ENCODE measurements at regions not wholly inside any gene's neighbourhood (a gene's known extent, or its start where the extent isn't known, plus 50 kb on each side); places are given as distances from the start of the nearest gene placed in this dataset.
"Not testable (repeated sequence)": the region's sequence is repeated elsewhere in the genome, so short reads cannot be mapped to it uniquely, and the experiment has no call there.

DNA sequence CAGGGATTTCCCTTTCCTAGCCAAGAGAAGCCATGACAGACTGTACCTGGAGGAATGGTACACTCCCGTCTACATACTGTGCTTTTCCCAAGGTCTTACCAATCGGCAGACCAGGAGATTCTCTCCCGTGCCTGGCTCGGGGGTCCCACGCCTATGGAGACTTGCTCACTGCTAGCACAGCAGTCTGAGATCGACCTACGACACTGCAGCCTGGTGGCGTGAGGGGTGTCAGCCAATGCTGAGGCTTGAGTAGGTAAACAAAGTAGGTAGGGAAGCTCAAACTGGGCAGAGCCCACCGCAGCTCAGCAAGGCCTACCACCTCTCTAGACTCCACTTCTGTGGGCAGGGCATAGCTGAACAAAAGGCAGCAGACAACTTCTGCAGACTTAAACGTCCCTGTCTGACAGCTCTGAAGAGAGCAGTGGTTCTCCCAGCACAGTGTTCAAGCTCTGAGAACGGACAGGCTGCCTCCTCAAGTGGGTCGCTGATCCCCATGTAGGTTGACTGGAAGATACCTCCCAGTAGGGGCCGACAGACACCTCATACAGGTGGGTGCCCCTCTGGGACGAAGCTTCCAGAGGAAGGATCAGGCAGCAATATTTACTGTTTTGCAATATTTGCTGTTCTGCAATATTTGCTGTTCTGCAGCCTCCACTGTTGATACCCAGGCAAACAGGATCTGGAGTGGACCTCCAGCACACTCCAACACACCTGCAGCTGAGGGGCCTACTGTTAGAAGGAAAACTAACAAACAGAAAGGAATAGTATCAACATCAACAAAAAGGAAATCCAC, 270.4 kb upstream of the TLE3 start:
- DNase-seq (ENCODE audit: low spot score), result not testable (repeated sequence)

DNA sequence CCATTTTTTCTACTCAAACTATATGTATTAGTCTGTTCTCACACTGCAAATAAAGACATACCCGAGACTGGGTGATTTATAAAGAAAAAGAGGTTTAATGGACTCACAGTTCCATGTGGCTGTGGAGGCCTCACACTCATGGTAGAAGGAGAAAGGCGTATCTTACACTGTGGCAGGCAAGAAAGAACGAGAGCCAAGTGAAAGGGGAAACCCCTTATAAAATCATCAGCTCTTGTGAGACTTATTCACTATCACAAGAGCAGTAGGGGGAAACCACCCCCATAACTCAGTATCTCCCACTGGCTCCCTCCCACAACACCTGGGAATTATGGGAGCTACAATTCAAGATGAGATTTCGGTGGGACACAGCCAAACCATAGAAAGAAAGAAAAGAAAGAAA, 266.3 kb upstream of the TLE3 start:
- DNase-seq (ENCODE audit: low spot score), result not testable (repeated sequence)

DNA sequence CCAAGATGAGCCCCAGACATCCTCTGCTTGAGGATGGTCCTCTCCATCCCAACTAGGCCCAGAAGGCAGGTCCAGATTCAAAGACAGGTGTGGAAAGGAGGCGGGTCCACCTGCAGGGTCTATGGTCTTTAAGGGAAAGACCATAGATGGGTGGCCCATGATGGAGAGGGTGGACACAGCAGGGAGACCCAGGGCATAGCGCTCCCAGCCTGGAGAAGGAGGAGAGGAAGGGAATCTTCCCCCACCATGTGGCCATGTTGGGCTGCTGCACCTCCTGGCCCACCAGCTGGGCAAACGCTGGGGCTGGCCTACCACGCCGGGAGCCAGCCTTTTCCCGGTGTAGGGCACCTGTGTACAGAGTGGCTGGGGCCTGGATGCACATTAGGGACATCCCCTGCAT, 265.2 kb upstream of the TLE3 start:
- DNase-seq (ENCODE audit: low spot score), result peak; percentile 38

GRCh38 chr15:70362350-70362749, 264.6 kb upstream of the TLE3 start:
- no peak for DNase-seq (ENCODE audit: low spot score)

GRCh38 chr15:70361891-70362290, 264.2 kb upstream of the TLE3 start:
- DNase-seq (ENCODE audit: low spot score), result no peak

- DNase-seq (ENCODE audit: low spot score), result no peak
Observed at GRCh38 chr15:70361106-70361505, 263.4 kb upstream of the TLE3 start.

DNA sequence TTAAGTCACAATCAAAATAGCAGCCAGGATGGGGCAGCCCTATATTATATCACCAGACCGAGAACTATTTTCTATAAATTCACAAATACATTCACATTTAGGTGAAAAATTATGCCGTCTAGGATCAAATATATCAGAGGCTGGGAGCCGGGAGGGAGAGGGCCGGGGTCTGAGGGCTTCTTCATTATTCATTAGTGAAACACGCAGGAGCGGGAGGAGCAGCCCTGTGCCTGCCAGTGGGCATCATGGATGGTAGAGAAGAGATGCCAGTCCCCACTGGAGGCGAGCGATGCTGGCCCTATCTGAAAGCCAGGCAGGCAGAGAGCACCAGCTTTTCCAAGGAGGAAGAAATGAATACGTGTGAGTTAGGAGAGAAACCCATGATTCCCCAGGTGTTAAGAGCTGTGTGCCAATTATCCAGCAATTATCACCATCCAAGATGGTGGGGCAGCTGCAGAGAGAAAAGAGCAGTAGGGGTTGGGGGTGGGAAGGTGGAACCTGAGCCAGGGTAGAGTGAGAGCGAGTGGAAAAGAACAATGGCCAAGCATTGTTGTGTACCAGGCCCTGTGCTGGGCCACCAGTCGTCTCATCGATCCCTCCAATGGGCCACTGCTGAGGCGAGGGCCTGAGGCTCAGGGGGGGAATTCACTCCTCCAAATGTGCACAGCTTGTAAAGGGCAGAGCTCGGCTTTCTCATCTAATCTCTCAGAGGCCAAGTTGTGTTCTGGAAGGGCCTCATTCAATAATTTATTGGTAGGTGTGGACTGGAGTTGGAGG, 261.3 kb upstream of the TLE3 start:
- no peak for DNase-seq (ENCODE audit: low spot score)

DNA sequence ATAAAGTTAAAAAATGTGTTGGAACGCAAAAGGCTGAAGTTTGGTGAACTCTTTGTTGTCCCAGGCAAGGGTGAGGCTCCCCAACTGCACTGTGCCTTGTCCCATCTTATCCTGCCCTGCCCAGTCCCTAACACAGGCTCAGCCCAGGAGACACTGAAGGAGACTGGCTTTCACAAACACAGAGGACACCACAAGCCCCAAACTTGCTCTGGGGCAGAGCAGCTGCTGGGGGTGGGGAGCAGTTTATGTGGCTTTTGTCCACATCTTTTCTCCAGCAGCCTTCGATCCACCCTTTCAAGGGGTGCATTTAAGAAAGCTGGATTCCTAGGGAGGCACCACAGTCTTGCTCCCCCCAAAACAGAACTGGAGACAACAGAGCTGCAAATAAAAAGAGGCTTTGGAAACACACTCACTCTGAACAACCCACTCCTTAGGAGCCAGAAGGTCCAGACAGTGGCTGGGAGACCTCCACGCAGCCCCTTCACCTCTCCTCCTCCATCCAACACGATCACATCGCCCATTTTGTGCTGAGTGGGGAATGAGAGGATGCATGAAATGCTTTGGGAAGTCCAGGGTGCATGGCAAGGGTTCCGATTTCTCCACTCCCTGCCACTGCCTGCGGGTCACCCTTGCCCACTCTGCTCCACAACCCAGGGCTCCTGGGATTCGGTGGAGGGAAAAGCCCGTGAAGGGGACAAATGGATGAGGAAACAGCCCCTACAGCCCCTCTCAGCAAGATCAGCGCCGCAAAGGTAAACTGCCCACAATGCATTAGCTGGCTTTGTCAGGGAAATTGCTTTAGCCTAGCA, 260.5 kb upstream of the TLE3 start:
- DNase-seq (ENCODE audit: low spot score), result no peak

- DNase-seq (ENCODE audit: low spot score), result no peak
Observed at GRCh38 chr15:70357453-70357852, 259.7 kb upstream of the TLE3 start.

GRCh38 chr15:70356919-70357318, 259.2 kb upstream of the TLE3 start:
- DNase-seq (ENCODE audit: low spot score), result no peak

DNA sequence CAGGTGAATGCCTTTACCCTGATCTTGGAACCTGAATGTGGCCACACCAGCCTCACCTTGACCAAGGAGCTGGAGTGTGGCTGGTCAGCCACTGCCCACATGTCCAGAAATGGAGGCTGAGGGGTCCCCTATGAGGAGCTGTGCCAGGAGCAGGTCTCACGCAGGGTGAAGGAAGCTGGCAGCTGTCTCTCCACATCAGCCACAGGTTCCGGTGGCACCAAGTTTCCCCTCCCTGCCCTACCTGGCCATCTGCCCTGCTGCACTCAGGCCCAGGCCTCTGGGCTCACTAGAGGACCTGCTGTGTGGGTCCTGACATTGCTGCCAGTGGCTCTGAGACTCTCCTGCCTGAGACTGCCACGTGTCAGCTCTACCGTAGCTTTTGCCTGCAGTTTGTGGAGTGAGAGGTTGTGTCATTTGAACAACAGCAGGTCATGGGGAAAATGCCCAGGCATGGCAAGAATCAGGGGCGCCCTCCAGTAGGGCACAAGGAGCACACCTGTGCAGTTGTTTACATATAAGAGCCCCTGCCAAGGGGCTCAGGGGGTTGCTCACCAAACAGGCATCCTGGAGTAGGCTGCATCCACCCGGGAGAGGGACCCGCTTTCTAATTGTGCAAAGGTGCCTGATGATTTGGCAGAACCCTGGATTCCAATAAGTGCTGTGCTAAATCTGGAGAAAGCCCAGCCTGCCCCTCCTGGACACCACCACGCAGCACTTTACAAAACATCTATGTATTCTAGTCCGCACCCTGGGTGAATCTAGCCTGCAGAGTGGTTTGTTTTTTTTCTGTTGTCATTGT, 258.5 kb upstream of the TLE3 start:
- no peak for DNase-seq (ENCODE audit: low spot score)

- no peak for DNase-seq (ENCODE audit: low spot score)
Observed at GRCh38 chr15:70355275-70355795, 257.6 kb upstream of the TLE3 start.

DNA sequence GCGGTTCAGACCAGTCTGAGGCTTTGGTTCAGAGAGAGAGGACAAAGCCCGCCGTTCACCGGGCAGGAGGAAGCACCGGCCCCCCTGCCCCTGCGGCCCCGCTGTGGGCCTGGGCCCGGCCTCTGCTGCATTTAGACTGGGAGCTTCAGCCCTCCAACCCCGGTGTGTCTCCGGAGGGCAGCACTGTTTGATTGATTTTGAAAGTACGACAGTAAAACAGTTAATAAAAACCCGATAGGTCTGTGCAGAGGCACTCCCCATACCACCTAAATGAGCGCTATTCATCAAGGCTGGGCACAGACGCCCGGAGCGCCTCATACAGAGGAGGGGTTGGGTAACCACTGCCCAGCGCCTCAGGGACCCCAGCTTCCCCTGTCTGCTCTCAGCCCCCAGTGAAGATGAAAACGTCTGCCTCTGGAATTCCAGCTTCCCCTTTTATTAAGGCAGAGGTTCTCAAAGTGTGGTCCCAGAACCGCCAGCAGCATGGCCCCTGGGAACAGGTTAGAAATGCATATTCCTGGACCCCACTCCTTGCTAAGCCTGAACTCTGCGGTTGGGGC, 256.7 kb upstream of the TLE3 start:
- no peak for DNase-seq (ENCODE audit: low spot score)

GRCh38 chr15:70353606-70354345, 256.1 kb upstream of the TLE3 start:
- no peak for DNase-seq (ENCODE audit: low spot score)

DNA sequence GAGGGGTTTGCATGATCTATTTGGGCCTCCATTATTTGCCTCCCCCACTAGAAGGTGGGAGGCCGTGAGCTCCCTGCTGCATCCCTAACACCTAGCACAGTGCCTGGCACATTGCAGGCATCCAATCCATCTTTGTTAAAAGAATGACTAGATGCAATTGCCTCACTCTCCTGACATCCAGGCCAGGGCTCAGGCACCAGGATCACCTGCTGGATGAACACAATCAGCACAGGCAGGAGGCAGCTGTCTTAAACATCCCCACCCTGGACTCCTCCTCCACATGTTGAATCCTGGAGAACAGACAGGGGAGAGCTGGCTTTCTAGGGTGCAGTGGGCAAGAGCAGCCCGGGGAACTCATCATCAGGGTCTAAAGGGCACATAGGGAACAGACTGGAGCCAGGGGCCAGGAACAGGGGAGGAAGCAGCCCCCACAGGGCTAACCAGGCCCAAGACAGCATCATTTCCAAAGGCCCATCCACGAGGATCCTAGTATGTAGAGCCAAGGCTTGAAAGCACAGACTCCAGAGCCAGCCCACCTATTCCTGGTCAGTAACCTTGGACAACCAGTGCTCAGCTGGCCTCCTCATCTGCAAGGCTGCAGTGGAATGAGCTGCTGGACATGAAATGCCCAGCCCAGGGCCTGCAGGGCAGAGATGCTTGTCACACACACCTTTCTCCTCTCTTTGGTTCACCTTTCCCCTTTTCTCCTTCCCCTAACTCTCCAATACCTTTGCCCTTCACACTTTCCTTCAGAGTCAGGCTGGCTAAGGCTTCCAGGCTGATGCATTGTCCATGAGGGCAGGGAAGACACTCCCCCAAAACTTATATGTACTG, 254.4 kb upstream of the TLE3 start:
- DNase-seq (ENCODE audit: low spot score), result no peak

- no peak for DNase-seq (ENCODE audit: low spot score)
Observed at GRCh38 chr15:70351391-70351790, 253.7 kb upstream of the TLE3 start.

DNA sequence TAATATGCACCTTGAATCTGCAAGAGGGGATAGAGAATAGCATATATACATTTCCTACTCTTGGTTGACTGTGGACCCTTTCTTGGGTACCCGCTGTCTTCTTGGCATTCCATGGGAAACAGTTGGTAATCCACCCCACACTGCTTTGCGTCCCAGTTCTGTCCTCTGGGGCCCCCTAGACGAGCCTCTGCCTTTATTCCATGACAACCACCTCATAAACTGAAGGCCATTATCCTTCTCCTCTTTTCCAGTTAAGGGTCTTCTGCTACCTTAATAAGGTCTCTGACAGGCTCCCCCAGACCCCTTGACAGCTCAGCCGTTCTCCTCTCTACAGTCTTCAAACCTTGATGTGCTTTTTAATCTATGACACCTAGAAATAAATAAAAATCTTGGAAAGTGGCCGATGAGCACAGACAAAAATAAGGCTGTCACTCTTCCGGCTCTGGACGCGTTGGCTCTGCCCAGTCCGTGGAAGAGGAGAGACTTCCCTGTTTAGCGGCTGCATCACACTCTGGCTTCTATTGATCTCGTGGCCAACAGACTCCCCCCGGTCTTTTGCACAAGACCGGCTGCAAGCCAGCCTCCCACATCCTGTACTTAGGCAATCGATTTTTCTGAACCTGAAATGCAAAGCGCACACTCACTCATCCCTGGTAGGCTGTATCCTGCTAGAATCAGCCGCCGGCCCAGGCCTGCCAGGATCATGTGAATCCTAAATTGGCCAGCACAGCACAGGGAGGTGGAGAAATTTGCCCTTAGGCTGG, 251.0 kb upstream of the TLE3 start:
- DNase-seq (ENCODE audit: low spot score), result no peak

GRCh38 chr15:70348226-70348543, 250.5 kb upstream of the TLE3 start:
- DNase-seq (ENCODE audit: low spot score), result no peak
